Esophagus muscularis mucosa (tissue), 4 donors: ENCODE measurements at regions not wholly inside any gene's neighbourhood (a gene's known extent, or its start where the extent isn't known, plus 50 kb on each side); places are given as distances from the start of the nearest gene placed in this dataset.

Experiments used
- DNase-seq: peaks from one replicate; pipeline ENCODE4 v3.0.0-alpha.2; 2017; ENCODE audit errors: extremely low spot score
- H3K27ac ChIP-seq, 4 donors: fragments of 200-600 bp; sonication (generic); replicated peaks in 1 of 4; 1 replicate in 3 of 4; 2 replicates in 1 of 4; pipeline ENCODE4 v1.5.1; 2016 to 2019; ENCODE audit warnings: mild to moderate bottlenecking in 1 of 4
- H3K27me3 ChIP-seq, 4 donors: fragments of 200-600 bp; sonication (generic); one replicate each; pipeline versions ENCODE4 v1.5.1 to v1.6.0; 2016 to 2019
- H3K36me3 ChIP-seq, 4 donors: fragments of 200-600 bp; sonication (generic); one replicate each; pipeline ENCODE4 v1.5.1; 2016 to 2019
- H3K4me1 ChIP-seq, 4 donors: fragments of 200-600 bp; sonication (generic); one replicate each; pipeline ENCODE4 v1.5.1; 2016 to 2019
- H3K4me3 ChIP-seq, 4 donors: fragments of 200-600 bp; sonication (generic); 1 replicate in 2 of 4; 2 replicates in 2 of 4; pipeline ENCODE4 v1.5.1; 2016 to 2019; ENCODE audit warnings: mild to moderate bottlenecking in 4 of 4, moderate library complexity in 1 of 4
- H3K9me3 ChIP-seq, 4 donors: fragments of 200-600 bp; sonication (generic); 1 replicate in 3 of 4; 2 replicates in 1 of 4; pipeline ENCODE4 v1.5.1; 2016 to 2019
- CTCF ChIP-seq, 3 experiments: fragments of 200-600 bp in 2 of 3; fragments of 450-650 bp in 1 of 3; sonication (generic) in 2 of 3; IDR thresholded peaks; one replicate each; pipeline ENCODE4 v1.5.1; 2017 to 2019; ENCODE audit warnings: antibody characterized with exemption in 3 of 3, mild to moderate bottlenecking in 2 of 3, moderate library complexity in 1 of 3
- EP300 ChIP-seq: sonication (generic); formaldehyde crosslinking; IDR thresholded peaks from one replicate; pipeline ENCODE4 v1.6.1; 2017; ENCODE audit warnings: antibody characterized with exemption
- POLR2A ChIP-seq: fragments of 450-650 bp; IDR thresholded peaks from one replicate; pipeline ENCODE4 v1.6.1; 2017; ENCODE audit warnings: antibody characterized with exemption, moderate library complexity, mild to moderate bottlenecking, low read depth
- POLR2AphosphoS5 ChIP-seq, 2 donors: sonication (generic); formaldehyde crosslinking; IDR thresholded peaks; one replicate each; pipeline ENCODE4 v1.6.1; 2017; ENCODE audit warnings: antibody characterized with exemption in 2 of 2
- WGBS: methylation state at CpG from one replicate; pipeline ENCODE4 v1.1.5; 2018; 5-methylcytosine and 5-hydroxymethylcytosine counted together
- intact Hi-C: fragments of 100-400 bp; cut with DNase I; formaldehyde crosslinking; loops from one replicate; pipeline ENCODE4 v1.15.1; 2023

DNA sequence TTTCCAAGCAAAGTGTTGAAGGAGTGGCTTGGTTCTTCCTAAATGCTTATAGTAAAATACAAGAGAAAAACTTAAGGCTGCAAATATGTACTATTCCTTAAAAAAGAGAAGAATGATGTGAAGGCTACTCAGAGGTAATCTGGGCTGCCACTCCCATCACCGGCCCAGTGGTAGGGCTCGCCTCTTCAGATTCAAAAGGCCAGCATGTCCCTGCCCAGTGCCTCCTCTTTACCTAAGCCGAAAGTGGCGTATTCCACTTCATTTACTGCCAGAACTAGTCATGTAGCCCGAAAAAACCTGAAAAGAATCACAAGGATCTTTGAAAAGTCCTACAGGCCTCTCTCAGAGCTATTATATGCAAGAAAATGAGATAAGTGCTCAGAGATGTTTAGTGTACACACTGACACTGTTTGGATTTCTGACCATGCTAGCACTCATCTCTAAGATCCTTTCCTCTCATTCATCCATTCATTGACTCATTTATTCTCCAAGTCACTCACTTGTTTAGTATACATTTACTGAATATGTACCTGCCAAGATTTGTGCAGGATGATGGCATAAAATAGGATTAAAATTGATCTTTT, 373.3 kb upstream of the THBS1 start:
- H3K4me1 ChIP-seq, result no peaks in the 10 kb centered on the region
- H3K27ac ChIP-seq, result no peak overlapping the region
- H3K27me3 ChIP-seq, result no peaks in the 10 kb centered on the region
- no peak for TF ChIP-seq POLR2AphosphoS5 (IDR thresholded peaks at IDR 0.05)
- no peak for TF ChIP-seq CTCF (IDR thresholded peaks at IDR 0.05)
- TF ChIP-seq POLR2A, result no peak
- no peak for TF ChIP-seq EP300
- intact Hi-C loops, result no loop called here
- no peaks in the 10 kb centered on the region for H3K36me3 ChIP-seq
- peaks cover 0 to 3% (median 0%) of the 10 kb centered on the region in 4 donors for H3K9me3 ChIP-seq
- WGBS, result 83% methylated on average over 5 of the region's 5 CpGs
- no peak for DNase-seq
- no peak overlapping the region for H3K4me3 ChIP-seq

GRCh38 chr15:39208187-39208586, 372.7 kb upstream of the THBS1 start:
- no peak for DNase-seq
- no peak for TF ChIP-seq POLR2A
- TF ChIP-seq POLR2AphosphoS5 (IDR thresholded peaks at IDR 0.05), result no peak
- TF ChIP-seq EP300, result no peak
- TF ChIP-seq CTCF (IDR thresholded peaks at IDR 0.05), result no peak
- peaks cover 0 to 3% (median 0%) of the 10 kb centered on the region in 4 donors for H3K9me3 ChIP-seq
- H3K4me3 ChIP-seq, result no peak overlapping the region
- 85% methylated on average over 2 of the region's 2 CpGs for WGBS
- no peak overlapping the region for H3K27ac ChIP-seq
- H3K27me3 ChIP-seq, result no peaks in the 10 kb centered on the region
- H3K36me3 ChIP-seq, result no peaks in the 10 kb centered on the region
- intact Hi-C loops, result no loop called here
- H3K4me1 ChIP-seq, result peaks cover 0 to 3% (median 0%) of the 10 kb centered on the region in 4 donors

DNA sequence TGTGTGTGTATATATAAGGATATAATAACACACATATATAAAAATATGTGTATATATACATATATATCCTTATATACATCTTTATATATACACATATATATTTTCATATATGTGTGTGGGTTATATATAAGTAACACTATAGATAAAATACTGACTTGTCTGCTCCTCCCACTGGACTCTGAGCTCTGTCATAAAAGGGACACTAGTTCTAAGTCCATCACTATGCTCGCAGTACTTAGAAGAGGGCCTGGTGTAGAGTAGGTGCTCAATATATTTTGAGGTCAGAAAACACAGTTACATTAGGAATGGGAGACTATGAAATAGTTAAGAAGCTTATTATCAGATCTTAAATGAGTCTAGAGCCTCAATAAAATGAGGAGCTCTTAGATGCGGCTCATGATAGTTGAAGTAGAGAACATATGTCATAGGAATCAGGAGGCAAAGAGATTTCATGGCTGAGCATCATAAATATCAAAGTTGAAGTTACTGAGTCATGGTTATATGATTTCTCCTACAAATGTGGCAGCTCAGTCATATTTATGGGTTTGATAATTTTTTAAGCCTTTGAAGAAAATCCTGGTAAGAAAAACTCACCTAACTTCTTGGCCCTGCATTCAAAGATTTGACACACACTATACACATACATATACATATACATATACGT, 371.2 kb upstream of the THBS1 start:
- no peaks in the 10 kb centered on the region for H3K36me3 ChIP-seq
- no peak overlapping the region for H3K4me3 ChIP-seq
- 92% methylated on average over 3 of the region's 3 CpGs for WGBS
- H3K4me1 ChIP-seq, result peaks cover 0 to 3% (median 0%) of the 10 kb centered on the region in 4 donors
- no peak overlapping the region for H3K27ac ChIP-seq
- H3K9me3 ChIP-seq, result peaks cover 0 to 3% (median 0%) of the 10 kb centered on the region in 4 donors
- TF ChIP-seq POLR2A, result no peak
- TF ChIP-seq CTCF (IDR thresholded peaks at IDR 0.05), result no peak
- TF ChIP-seq EP300, result no peak
- TF ChIP-seq POLR2AphosphoS5 (IDR thresholded peaks at IDR 0.05), result no peak
- intact Hi-C loops, result no loop called here
- H3K27me3 ChIP-seq, result no peaks in the 10 kb centered on the region
- DNase-seq, result no peak

GRCh38 chr15:39211108-39211979, 369.5 kb upstream of the THBS1 start:
- Histone ChIP-seq H3K27me3 (no peaks in the 10 kb centered on the region), H3K9me3 (peaks cover 0 to 3% (median 0%) of the 10 kb centered on the region in 4 donors), H3K4me1 (peaks cover 0 to 3% (median 0%) of the 10 kb centered on the region in 4 donors), H3K4me3 (no peak overlapping the region), H3K36me3 (no peaks in the 10 kb centered on the region), H3K27ac (no peak overlapping the region)
- intact Hi-C loops, result no loop called here
- TF ChIP-seq EP300, result no peak
- no peak for TF ChIP-seq POLR2AphosphoS5 (IDR thresholded peaks at IDR 0.05)
- TF ChIP-seq POLR2A, result no peak
- TF ChIP-seq CTCF (IDR thresholded peaks at IDR 0.05), result no peak
- DNase-seq, result no peak
- 93% methylated on average over 5 of the region's 5 CpGs for WGBS
